Breast epithelium (tissue), 3 donors: ENCODE measurements at regions not wholly inside any gene's neighbourhood (a gene's known extent, or its start where the extent isn't known, plus 50 kb on each side); places are given as distances from the start of the nearest gene placed in this dataset.

Experiments used
- POLR2A ChIP-seq: fragments of 450-650 bp; IDR thresholded peaks from one replicate; pipeline ENCODE4 v1.6.1; 2016; ENCODE audit warnings: antibody characterized with exemption, mild to moderate bottlenecking, moderate library complexity
- POLR2AphosphoS5 ChIP-seq, 3 donors: sonication (generic); formaldehyde crosslinking; IDR thresholded peaks; one replicate each; pipeline ENCODE4 v1.6.1; 2017; ENCODE audit warnings: antibody characterized with exemption in 3 of 3
- TF ChIP-seq, protein P1 (sequence below), 3 donors: fragments of 450-650 bp; IDR thresholded peaks; one replicate each; pipeline ENCODE4 v1.5.1; 2016 to 2017; ENCODE audit warnings: antibody characterized with exemption in 3 of 3, mild to moderate bottlenecking in 3 of 3, moderate library complexity in 3 of 3

DNA sequence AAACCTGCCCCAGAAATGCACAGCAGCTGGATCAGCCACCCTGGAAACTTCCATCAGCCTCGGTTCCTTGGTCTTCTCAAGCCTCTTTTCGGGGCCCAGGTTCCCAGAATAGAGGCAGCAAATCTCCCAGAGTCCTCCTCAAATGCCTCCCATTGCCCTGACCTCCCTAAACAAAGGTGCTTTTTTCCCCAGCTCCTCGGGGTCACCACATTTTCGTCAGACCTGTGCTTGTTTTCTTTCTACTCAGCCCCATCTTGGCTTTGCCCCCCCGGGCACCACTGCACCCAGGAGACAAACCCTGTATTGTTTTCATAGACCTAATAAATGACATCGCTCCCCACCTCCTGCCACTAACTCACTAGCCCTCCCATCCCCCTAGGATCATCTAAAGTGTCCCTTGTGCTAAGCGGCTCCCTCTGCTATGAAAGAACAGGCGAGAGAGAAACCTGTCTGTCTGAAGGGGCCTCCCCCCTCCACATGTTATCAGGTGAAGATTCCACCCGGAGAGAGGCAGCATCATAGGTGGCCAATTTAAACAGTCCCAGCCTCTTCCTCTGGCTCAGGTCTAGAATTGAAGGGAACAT is 451.1 kb downstream of the SOX9 start:
- TF ChIP-seq, protein P1, sequence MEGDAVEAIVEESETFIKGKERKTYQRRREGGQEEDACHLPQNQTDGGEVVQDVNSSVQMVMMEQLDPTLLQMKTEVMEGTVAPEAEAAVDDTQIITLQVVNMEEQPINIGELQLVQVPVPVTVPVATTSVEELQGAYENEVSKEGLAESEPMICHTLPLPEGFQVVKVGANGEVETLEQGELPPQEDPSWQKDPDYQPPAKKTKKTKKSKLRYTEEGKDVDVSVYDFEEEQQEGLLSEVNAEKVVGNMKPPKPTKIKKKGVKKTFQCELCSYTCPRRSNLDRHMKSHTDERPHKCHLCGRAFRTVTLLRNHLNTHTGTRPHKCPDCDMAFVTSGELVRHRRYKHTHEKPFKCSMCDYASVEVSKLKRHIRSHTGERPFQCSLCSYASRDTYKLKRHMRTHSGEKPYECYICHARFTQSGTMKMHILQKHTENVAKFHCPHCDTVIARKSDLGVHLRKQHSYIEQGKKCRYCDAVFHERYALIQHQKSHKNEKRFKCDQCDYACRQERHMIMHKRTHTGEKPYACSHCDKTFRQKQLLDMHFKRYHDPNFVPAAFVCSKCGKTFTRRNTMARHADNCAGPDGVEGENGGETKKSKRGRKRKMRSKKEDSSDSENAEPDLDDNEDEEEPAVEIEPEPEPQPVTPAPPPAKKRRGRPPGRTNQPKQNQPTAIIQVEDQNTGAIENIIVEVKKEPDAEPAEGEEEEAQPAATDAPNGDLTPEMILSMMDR (IDR thresholded peaks at IDR 0.05) = no peak
- TF ChIP-seq POLR2A (no peak), POLR2AphosphoS5 (IDR thresholded peaks at IDR 0.05) (no peak)
